Prostate gland (tissue), 2 donors: ENCODE measurements at regions not wholly inside any gene's neighbourhood (a gene's known extent, or its start where the extent isn't known, plus 50 kb on each side); places are given as distances from the start of the nearest gene placed in this dataset.

Experiments used
- CTCF ChIP-seq, 4 experiments: fragments of 200-600 bp in 2 of 4; fragments of 450-650 bp in 2 of 4; sonication (generic) in 2 of 4; IDR thresholded peaks; 1 replicate in 3 of 4; 2 replicates in 1 of 4; pipeline ENCODE4 v1.5.1; 2016 to 2019; ENCODE audit warnings: antibody characterized with exemption in 4 of 4, mild to moderate bottlenecking in 2 of 4, moderate library complexity in 2 of 4
- POLR2A ChIP-seq: fragments of 450-650 bp; IDR thresholded peaks from one replicate; pipeline ENCODE4 v1.6.1; 2016; ENCODE audit warnings: antibody characterized with exemption, mild to moderate bottlenecking
- POLR2AphosphoS5 ChIP-seq: sonication (generic); formaldehyde crosslinking; IDR thresholded peaks from one replicate; pipeline ENCODE4 v1.6.1; 2017; ENCODE audit warnings: antibody characterized with exemption

- TF ChIP-seq POLR2A (no peak), POLR2AphosphoS5 (no peak), CTCF (IDR thresholded peaks at IDR 0.05) (no peak)
These were observed 192.7 kb downstream of the C11orf91 start for GRCh38 chr11:33507967-33508366.
